Endothelial cell of umbilical vein (primary cell): ENCODE measurements at regions not wholly inside any gene's neighbourhood (a gene's known extent, or its start where the extent isn't known, plus 50 kb on each side); places are given as distances from the start of the nearest gene placed in this dataset.

Experiments
- BruUV-seq: library from RNA; stranded (reverse); fragments of 400-500 nt; replicated peaks from 2 replicates; lab custom pipeline; 2021; lab: Mats Ljungman, UMichigan
- CTCF ChIA-PET: fragments of 300-600, 350-600 bp; sonication (Branson Sonifier 250); formaldehyde crosslinking; loops from one replicate; lab custom pipeline; 2021; ENCODE audit warnings: antibody characterized with exemption, inconsistent platforms; lab: Charles Lee
- POLR2A ChIA-PET: fragments of 300-600, 350-600 bp; sonication (Branson Sonifier 250); formaldehyde crosslinking; loops from one replicate; lab custom pipeline; 2021; ENCODE audit warnings: antibody characterized with exemption, inconsistent platforms; lab: Charles Lee
- DNase-seq: peaks from one replicate; pipeline ENCODE4 v3.0.0-alpha.2; 2011; ENCODE audit warnings: low read depth, low spot score
- FAIRE-seq: peaks from 2 replicates; lab custom pipeline; 2011; peaks lifted over from hg19 to GRCh38; lab: Jason Lieb, UNC
- H2AFZ ChIP-seq: 2 replicates; pipeline ENCODE4 v1.6.0; 2012; ENCODE audit warnings: low read depth, low read length, control low read depth, inconsistent platforms
- H3K27ac ChIP-seq: 2 replicates; pipeline ENCODE4 v1.5.1; 2011; ENCODE audit warnings: low read depth, mild to moderate bottlenecking, control low read depth, low read length, moderate library complexity; ENCODE audit not compliant: insufficient read depth
- H3K27me3 ChIP-seq, 2 experiments: 2 replicates each; pipeline versions ENCODE4 v1.6.0 to v1.6.1; 2011; ENCODE audit warnings: low read length in 2 of 2, mixed read lengths in 1 of 2; ENCODE audit not compliant: control insufficient read depth in 2 of 2, insufficient read depth in 2 of 2
- H3K36me3 ChIP-seq, 2 experiments: 2 replicates in 1 of 2; 3 replicates in 1 of 2; pipeline ENCODE4 v1.5.1; 2011; ENCODE audit warnings: low read length in 2 of 2, mild to moderate bottlenecking in 1 of 2, moderate library complexity in 1 of 2; ENCODE audit not compliant: control insufficient read depth in 2 of 2, insufficient read depth in 2 of 2; ENCODE audit errors: extremely low read depth in 1 of 2
- H3K4me1 ChIP-seq: 3 replicates; pipeline ENCODE4 v1.5.1; 2011; ENCODE audit warnings: mild to moderate bottlenecking, low read length; ENCODE audit not compliant: control insufficient read depth, insufficient read depth; ENCODE audit errors: extremely low read depth
- H3K4me2 ChIP-seq: 2 replicates; pipeline ENCODE4 v1.6.1; 2011; ENCODE audit warnings: low read length, control low read depth, mixed read lengths; ENCODE audit not compliant: insufficient read depth
- H3K4me3 ChIP-seq, 3 experiments: fragments of 200-600 bp in 1 of 3; sonication (generic), shearing (Covaris generic) in 1 of 3; replicated peaks in 1 of 3; 2 replicates each; pipeline ENCODE4 v1.5.1; 2011 to 2016; ENCODE audit warnings: control low read depth in 3 of 3, low read length in 3 of 3, mild to moderate bottlenecking in 2 of 3, inconsistent platforms in 1 of 3, low read depth in 1 of 3, moderate library complexity in 1 of 3; ENCODE audit not compliant: insufficient read depth in 1 of 3
- H3K79me2 ChIP-seq: 2 replicates; pipeline ENCODE4 v1.6.0; 2012; ENCODE audit warnings: low read length, inconsistent platforms; ENCODE audit not compliant: control insufficient read depth, insufficient read depth
- H3K9ac ChIP-seq: replicated peaks from 2 replicates; pipeline ENCODE3; 2011; ENCODE audit warnings: low read length, control low read depth; ENCODE audit not compliant: insufficient read depth; ENCODE audit errors: extremely low read depth
- H3K9me1 ChIP-seq: replicated peaks from 3 replicates; pipeline ENCODE4 v1.6.0; 2011; ENCODE audit warnings: mild to moderate bottlenecking, low read length; ENCODE audit not compliant: control insufficient read depth, insufficient read depth; ENCODE audit errors: extremely low read depth
- H3K9me3 ChIP-seq: replicated peaks from 2 replicates; pipeline ENCODE4 v1.5.1; 2012; ENCODE audit warnings: low read length, inconsistent platforms; ENCODE audit not compliant: control insufficient read depth, insufficient read depth
- H4K20me1 ChIP-seq: replicated peaks from 2 replicates; pipeline ENCODE3; 2011; ENCODE audit warnings: mild to moderate bottlenecking, low read length; ENCODE audit not compliant: control insufficient read depth, insufficient read depth; ENCODE audit errors: extremely low read depth
- CTCF ChIP-seq, 2 donors: IDR thresholded peaks; 1 replicate in 1 of 2; 2 replicates in 1 of 2; pipeline ENCODE4 v1.5.1; 2011; ENCODE audit warnings: low read length in 2 of 2, mild to moderate bottlenecking in 2 of 2, moderate library complexity in 2 of 2, control low read depth in 1 of 2, inconsistent platforms in 1 of 2, low read depth in 1 of 2; ENCODE audit not compliant: insufficient read depth in 1 of 2; ENCODE audit errors: extremely low read depth in 1 of 2
- EZH2 ChIP-seq: IDR thresholded peaks from 2 replicates; pipeline ENCODE4 v1.6.1; 2012; ENCODE audit warnings: borderline replicate concordance, low read depth, mild to moderate bottlenecking, moderate library complexity, low read length, inconsistent platforms; ENCODE audit not compliant: severe bottlenecking
- FOS ChIP-seq: IDR thresholded peaks from 2 replicates; pipeline ENCODE4 v1.6.1; 2011; ENCODE audit warnings: mild to moderate bottlenecking, low read length, moderate library complexity, borderline replicate concordance; ENCODE audit not compliant: insufficient read depth
- GATA2 ChIP-seq: IDR thresholded peaks from 2 replicates; pipeline ENCODE4 v1.7.0; 2011; ENCODE audit warnings: low read depth, mild to moderate bottlenecking, moderate library complexity, mixed read lengths, low read length; ENCODE audit not compliant: insufficient read length, insufficient read depth
- JUN ChIP-seq: IDR thresholded peaks from 2 replicates; pipeline ENCODE4 v1.6.1; 2011; ENCODE audit warnings: borderline replicate concordance, low read depth; ENCODE audit not compliant: insufficient read length, insufficient read depth
- MAX ChIP-seq: IDR thresholded peaks from 2 replicates; pipeline ENCODE4 v1.6.1; 2011; ENCODE audit not compliant: insufficient read depth, insufficient read length
- MYC ChIP-seq: IDR thresholded peaks from one replicate; pipeline ENCODE4 v1.6.1; 2011; ENCODE audit warnings: mild to moderate bottlenecking, low read depth, low read length
- POLR2A ChIP-seq: IDR thresholded peaks from 2 replicates; pipeline ENCODE4 v1.6.1; 2012; ENCODE audit warnings: low read depth, mild to moderate bottlenecking, control low read depth, low read length
- POLR2AphosphoS5 ChIP-seq: IDR thresholded peaks from 2 replicates; pipeline ENCODE4 v1.6.1; 2012; ENCODE audit warnings: low read depth, mild to moderate bottlenecking, control low read depth, low read length, moderate library complexity; ENCODE audit not compliant: insufficient read depth
- dilution Hi-C: fragments of 300-500 bp; cut with MboI; formaldehyde crosslinking; loops from one replicate; pipeline ENCODE4 v1.15.0; 2019; ENCODE audit warnings: low sequenced_read_pairs; ENCODE audit not compliant: extremely low pct_ligation_motif_present
- intact Hi-C: fragments of 100-400 bp; cut with micrococcal nuclease; formaldehyde crosslinking; loops from one replicate; pipeline ENCODE4 v1.10.0; 2022

GRCh38 chr12:30136696-30137095, 353.0 kb upstream of the TMTC1 start:
- CTCF ChIA-PET, result interaction anchor here (0.6 kb wide), 1 partner anchor 17 kb away, joined by 4 read pairs; no protein-coding TSS in a partner anchor

More at GRCh38 chr12:30136696-30137095, 353.0 kb upstream of the TMTC1 start:
- no peak for FAIRE-seq
- Histone ChIP-seq H3K27ac (no peak overlapping the region), H3K4me3 (no peak overlapping the region), H3K9me3 (no peaks in the 10 kb centered on the region), H4K20me1 (no peaks in the 10 kb centered on the region), H3K27me3 (no peaks in the 10 kb centered on the region), H2AFZ (no peak overlapping the region), H3K4me1 (no peaks in the 10 kb centered on the region), H3K9me1 (no peaks in the 10 kb centered on the region), H3K36me3 (no peaks in the 10 kb centered on the region), H3K79me2 (no peaks in the 10 kb centered on the region), H3K4me2 (no peak overlapping the region), H3K9ac (no peak overlapping the region)
- dilution Hi-C loops, result no loop called here
- DNase-seq, result no peak
- POLR2A ChIA-PET, result no interaction called here
- intact Hi-C loops, result no loop called here
- no TSS peak for BruUV-seq
- TF ChIP-seq MAX (no peak), JUN (no peak), EZH2 (no peak), FOS (no peak), CTCF (IDR thresholded peaks at IDR 0.05; ENCODE audit: extremely low read depth in 1 of 2, insufficient read depth in 1 of 2, low read depth in 1 of 2, low read length in 2 of 2) (no peak), POLR2A (no peak), MYC (no peak), GATA2 (no peak), POLR2AphosphoS5 (no peak)
